ENCODE measurements at regions not wholly inside any gene's neighbourhood (a gene's known extent, or its start where the extent isn't known, plus 50 kb on each side); places are given as distances from the start of the nearest gene placed in this dataset.
A peak's percentile ranks its signal among the peaks of the same experiment; 100 is the strongest.
"Not testable (repeated sequence)": the region's sequence is repeated elsewhere in the genome, so short reads cannot be mapped to it uniquely, and the experiment has no call there.

- peak; percentile 25 for DNase-seq
These were observed 86.0 kb downstream of the DTWD1 start for GRCh38 chr15:49706805-49707204.

GRCh38 chr15:49707598-49707997 lies 86.8 kb downstream of the DTWD1 start:
- DNase-seq: no peak

DNA sequence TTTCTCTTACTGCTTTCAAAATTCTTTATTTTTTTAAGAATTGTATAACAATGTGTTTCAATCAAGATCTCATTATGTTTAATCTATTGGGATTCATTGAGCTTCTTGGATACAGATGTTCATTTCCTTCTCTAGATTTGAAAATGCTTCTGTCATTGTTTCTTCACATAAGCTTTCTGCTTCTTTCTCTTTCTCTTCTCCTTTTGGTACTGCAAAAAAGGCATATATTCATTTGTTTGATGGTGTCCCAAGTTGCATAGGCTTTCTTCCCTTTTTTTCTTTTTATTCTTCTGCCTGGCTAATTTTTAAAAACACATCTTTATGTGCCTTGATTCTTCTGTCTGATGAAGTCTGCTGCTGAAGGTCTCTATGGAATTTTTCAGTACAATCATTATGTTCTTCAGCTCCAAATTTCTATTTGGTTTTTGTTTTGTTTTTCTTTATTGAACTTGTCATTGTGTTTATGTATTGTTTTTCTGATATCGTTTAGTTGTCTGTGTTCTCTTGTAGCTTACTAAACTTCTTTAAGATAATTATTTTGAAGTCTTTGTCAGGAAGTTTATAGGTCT lies 88.9 kb downstream of the DTWD1 start:
- DNase-seq: no peak

GRCh38 chr15:49712162-49712561 lies 91.3 kb downstream of the DTWD1 start:
- no peak for DNase-seq

DNA sequence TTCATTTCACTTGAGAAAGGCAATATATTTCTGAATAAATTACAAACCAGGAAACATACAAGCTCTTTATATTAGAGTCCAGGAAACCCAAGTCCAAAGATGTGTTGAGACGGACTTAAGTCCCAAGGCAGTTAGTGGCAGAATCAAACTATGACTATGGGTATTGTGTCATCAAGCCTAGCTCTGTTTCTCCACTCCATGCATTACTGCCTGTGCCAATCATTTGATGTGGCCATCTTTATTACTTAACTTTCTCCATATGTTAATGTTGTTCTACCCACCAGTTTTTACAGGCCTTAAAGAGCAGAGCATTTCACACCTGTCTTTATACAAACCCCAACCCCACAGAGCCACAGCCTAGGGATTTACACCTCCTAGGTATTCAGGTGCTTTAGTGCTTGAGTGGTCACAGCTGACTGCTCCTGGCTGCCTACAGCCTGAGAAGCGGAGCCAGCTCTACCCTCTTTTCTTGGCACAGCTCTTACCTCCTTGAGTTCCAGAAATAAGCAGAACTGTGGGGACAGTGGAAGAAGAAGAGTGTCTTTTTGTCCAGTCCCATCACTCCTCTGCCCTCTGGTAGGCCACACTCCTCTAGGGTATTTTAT lies 92.1 kb downstream of the DTWD1 start:
- no peak for DNase-seq

- DNase-seq: no peak
These were observed 94.4 kb downstream of the DTWD1 start for GRCh38 chr15:49715211-49715610.

DNA sequence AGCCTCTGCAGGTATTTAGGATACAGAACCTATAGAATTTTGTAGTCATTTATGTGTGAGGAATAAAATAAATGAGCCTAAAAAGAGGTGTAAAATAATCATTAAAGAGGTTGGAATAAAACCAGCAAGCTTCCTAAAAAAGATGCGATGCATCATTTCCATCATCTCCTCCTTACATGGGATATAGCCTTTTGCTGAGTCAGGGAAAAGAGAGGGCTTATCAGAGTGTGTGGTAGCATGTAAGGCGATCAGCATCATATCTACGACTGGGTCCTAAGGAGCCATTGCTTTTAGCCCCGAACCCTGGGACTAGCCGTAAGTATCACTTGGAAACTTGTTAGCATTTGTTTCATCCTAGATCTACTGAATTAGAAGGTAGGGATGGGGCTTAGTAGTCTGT lies 94.9 kb downstream of the DTWD1 start:
- no peak for DNase-seq

DNA sequence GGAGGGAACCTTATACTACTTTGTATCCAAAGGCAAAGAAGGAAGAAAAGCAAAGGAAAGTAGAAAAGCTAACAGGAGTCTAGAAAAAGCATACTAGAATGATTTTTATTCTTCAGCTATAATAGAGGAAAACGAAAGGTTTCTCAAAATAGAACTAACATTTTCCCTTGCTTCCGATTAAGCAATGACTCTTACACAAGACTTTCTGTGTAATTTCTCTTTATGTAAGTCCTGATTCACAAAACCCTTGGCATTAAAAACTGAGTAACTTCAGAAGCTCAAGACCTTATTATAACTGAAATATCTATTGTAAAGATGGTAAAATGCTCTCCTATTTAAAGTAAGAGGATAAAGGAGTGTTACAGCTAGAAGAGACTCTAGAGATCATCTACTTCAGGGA lies 97.4 kb downstream of the DTWD1 start:
- peak; percentile 47 for DNase-seq

DNA sequence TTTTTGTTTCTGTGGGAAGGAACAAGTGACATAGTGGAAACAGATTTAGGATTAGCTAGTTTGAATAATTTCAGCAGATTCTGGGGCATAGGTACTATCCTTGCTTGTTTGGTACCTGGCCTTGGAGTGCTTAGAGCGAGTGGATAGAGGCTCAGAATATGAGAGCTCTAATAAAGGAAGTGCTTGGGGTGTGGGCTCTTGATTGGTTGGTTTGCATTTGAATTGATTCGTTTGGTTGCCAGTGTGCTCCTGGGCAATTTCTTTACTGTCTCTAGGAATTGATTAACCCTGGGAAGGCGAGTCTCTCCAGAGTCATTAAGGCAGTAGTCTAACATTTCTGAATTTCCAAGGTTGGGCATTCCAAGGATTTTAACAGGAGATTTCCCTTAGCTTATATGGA lies 98.0 kb downstream of the DTWD1 start:
- no peak for DNase-seq

DNA sequence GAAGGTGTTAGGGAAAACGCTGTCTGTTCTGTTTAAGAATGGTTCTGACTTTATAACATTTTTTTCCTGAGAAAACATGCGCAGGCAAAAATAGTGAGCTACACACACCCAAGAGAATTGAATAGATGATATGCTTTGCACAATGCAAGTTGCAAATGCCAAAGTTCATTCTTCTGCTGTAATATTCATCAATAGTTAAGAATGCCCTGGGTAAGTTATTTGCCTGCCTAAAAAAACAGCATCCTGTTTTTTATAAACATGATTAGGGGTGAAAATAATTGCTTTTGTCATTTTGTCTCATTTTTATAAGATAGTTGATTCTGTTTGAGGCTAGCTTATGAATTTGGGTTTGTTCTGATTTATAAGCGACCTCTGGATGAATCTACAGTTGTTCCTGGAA lies 99.4 kb downstream of the DTWD1 start:
- DNase-seq: no peak

GRCh38 chr15:49721091-49721490 lies 100.2 kb downstream of the DTWD1 start:
- DNase-seq: no peak

DNA sequence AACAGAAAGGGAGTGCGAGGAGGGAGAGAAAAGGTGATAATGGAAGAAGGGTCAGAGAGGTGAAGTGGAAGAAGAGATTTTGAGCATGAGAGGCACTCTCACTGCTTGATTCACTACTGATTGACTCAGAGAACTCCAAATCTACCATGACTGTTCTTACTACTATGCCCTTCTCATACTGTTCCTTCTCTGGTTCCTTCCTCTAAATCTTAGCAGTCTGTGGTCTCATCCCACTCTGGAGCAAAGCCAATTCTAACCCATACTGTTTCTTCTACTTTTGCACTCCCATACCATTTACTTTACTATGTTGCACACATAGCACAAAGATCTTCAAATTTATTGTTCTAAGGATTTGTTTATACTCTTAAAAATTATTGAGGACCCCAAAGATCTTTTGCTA lies 100.8 kb downstream of the DTWD1 start:
- DNase-seq: peak; percentile 20

GRCh38 chr15:49723981-49724380 lies 103.1 kb downstream of the DTWD1 start:
- no peak for DNase-seq

DNA sequence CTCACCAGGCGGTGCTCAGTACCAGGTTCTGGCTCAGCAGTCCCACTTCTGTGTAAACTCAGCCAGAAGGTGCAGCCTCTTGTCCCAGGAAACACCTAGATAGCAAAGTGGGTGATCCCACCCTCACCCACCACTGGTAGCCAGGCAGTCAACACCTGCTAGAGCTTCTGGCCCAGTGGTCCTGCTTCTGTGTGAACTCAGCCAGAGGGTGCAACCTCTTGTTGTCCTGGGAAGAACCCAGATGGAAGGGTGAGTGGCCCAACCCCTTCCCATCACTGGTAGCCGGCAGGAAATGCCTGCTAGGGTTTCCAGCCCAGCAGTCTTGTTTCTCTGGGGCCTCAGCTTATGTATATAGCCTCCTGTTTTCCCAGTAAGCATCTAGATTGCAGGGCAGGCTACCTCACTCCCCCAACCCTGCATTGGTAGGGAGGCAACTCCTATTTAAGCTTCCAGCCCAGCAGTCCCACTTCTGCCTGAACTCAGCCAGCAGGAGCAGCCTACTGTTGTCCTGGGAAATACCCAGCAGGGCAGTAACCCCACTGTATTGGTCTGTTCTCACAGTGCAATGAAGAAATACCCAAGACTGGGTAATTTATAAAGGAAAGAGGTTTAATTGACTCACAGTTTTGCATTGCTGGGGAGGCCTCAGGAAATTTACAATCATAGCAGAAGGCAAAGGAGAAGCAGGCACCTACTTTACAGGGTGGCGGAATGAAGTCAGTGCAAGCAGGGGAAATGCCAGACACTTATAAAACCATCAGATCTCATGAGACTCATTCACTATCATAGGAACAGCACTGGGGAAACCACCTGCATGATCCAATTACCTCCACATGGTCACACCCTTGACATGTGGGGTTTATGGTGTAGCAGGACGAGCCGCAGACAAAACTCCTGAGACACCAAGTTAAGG lies 110.6 kb downstream of the DTWD1 start:
- no peak for DNase-seq

DNA sequence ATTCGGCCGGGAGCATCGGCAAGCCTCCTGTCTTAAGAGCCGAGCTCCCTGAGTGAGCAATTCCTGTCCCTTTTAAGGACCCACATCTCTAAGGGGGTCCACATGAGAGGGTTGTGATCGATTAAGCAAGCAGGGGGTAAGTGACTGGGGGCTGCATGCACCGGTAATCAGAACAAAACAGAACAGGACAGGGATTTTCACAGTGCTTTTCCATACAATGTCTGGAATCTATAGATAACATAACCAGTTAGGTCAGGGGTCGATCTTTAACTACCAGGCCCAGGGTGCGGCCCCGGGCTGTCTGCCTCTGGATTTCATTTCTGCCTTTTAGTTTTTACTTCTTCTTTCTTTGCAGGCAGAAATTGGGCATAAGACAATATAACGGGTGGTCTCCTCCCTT lies 111.3 kb downstream of the DTWD1 start:
- DNase-seq: not testable (repeated sequence)

- not testable (repeated sequence) for DNase-seq
These were observed 113.2 kb downstream of the DTWD1 start for GRCh38 chr15:49734089-49734488.

- DNase-seq: no peak
These were observed 114.1 kb downstream of the DTWD1 start for GRCh38 chr15:49734831-49735508.

DNA sequence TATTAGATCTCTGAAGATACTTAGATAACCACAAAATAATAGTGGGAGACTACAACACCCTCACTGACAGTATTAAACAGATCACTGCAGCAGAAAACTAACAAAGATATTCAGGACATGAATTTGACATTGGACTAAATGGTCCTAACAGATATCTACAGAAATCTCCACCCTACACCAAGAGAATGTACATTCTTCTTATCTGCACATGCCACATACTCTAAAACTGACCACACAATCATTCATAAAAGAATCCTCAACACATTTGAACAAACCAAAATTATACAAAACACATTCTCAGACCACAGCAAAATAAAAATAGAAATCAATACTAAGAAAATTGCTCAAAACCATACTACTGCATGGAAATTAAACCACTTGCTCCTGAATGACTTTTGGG lies 116.3 kb downstream of the DTWD1 start:
- DNase-seq: peak; percentile 64

- peak; percentile 78 for DNase-seq
These were observed 120.9 kb downstream of the DTWD1 start for GRCh38 chr15:49741712-49742111.

- no peak for DNase-seq
These were observed 121.5 kb downstream of the DTWD1 start for GRCh38 chr15:49742381-49742780.

GRCh38 chr15:49747340-49747739 lies 126.5 kb downstream of the DTWD1 start:
- peak; percentile 71 for DNase-seq

DNA sequence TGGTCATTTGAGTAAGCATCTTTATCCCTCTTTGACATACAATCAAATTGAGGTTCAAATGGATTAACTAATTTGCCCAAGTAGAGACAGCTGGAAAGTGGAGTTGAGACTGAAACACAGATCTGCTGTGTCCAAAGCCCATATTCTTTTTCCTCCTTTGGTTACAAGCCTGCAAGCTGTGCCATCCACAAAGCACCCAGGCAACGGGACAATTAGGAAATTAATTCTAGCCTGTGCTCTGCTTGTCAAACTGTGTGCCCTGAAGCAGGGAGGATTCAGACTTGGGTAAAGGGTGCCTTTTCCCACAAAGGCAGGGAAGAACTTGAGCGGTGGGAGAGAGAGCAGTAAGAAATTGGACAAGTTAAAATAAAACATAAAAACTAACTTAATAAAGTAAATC lies 127.9 kb downstream of the DTWD1 start:
- no peak for DNase-seq

GRCh38 chr15:49750553-49750952 lies 129.7 kb downstream of the DTWD1 start:
- DNase-seq: no peak

DNA sequence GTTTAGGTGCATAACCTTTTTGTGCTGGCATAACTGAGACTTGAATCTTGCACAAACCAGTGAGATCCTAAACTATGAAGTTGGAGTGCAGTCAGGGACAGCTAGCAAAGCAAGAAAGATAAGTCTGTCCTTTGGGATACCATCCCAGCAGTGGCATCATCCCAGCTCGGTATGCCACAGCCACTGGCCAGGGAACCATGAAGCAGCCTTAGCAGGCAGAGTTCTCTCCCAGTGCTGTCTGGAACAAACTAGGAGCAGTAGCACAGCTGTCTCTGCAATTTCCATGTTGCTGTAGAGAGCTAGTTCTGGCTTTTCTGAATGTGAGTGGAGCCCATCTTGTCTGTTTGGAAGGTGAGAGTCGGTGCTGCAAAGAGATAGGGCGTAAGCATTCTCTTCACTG lies 130.3 kb downstream of the DTWD1 start:
- DNase-seq: no peak
